ENCODE measurements at regions not wholly inside any gene's neighbourhood (a gene's known extent, or its start where the extent isn't known, plus 50 kb on each side); places are given as distances from the start of the nearest gene placed in this dataset.

DNA sequence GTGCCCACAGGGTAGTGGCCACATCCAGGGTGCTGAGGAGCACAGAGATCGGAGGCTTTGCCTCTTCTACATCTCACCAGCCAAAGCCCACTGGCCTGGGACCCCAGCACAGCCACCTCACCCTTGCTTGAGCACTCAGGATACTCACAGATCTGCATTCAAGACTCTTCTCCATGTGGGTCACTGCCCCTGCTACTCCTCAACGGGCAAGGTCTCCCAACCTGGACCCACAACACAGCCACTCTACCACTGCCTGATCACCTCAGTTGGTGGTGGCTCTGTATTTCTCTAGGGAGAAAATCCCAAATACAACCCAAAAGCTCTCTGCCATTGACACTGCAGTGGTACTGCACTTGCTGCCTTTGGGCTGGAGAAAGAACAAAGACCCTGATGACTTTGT is 190.3 kb upstream of the KLHL4 start:
- TF ChIP-seq CTCF (IDR thresholded peaks at IDR 0.05), result no peak
- no peak for ATAC-seq (ENCODE audit: low read depth)

GRCh38 chrX:87337267-87337666 is 180.3 kb upstream of the KLHL4 start:
- no peaks in the 10 kb centered on the region for H3K27me3 Mint-ChIP-seq
- H3K27ac Mint-ChIP-seq, result no peak overlapping the region
- ATAC-seq (ENCODE audit: low read depth) (no peak), DNase-seq (no peak)
- ChIA-PET CTCF (no interaction called here), POLR2A (interaction anchor here (0.6 kb wide), 1 partner anchor 158 kb away, joined by 3 read pairs; no protein-coding TSS in a partner anchor)
- no peaks in the 10 kb centered on the region for H3K4me1 Mint-ChIP-seq
- no peaks in the 10 kb centered on the region for H3K36me3 Mint-ChIP-seq (ENCODE audit: low read depth)
- intact Hi-C loops (cut with micrococcal nuclease), result no loop called here
- TF ChIP-seq CTCF (IDR thresholded peaks at IDR 0.05), result no peak
- H3K9me3 Mint-ChIP-seq, result no peaks in the 10 kb centered on the region
- no peak overlapping the region for H3K4me3 Mint-ChIP-seq

More for the DNA sequence above, 190.3 kb upstream of the KLHL4 start:
- Mint-ChIP-seq H3K36me3 (ENCODE audit: low read depth) (no peaks in the 10 kb centered on the region), H3K27me3 (no peaks in the 10 kb centered on the region), H3K27ac (no peak overlapping the region), H3K9me3 (no peaks in the 10 kb centered on the region), H3K4me1 (no peaks in the 10 kb centered on the region), H3K4me3 (no peak overlapping the region)
- POLR2A ChIA-PET, result no interaction called here
- CTCF ChIA-PET, result no interaction called here
- intact Hi-C loops (cut with micrococcal nuclease), result no loop called here
- no peak for DNase-seq

DNA sequence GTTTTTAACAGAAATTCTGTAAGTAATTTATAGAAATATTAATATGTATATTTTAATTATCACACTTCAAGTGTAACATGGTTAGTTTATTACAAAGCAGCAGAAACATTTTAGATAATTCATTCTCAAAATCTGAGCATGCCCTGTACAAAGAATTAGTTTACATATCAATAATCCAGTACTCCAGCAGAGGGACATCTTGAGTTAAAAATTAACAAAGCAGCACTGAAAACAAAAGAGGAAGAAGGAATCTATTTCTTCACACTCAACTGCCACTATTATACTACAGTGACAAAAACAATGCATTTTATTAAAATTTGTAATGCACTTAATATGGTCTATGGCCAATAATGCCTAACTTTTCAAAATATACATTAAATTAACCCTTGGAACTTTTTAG is 179.1 kb upstream of the KLHL4 start:
- intact Hi-C loops (cut with micrococcal nuclease), result no loop called here
- H3K36me3 Mint-ChIP-seq (ENCODE audit: low read depth), result no peaks in the 10 kb centered on the region
- no peak for DNase-seq
- ATAC-seq (ENCODE audit: low read depth), result no peak
- ChIA-PET CTCF (no interaction called here), POLR2A (no interaction called here)
- no peak overlapping the region for H3K4me3 Mint-ChIP-seq
- no peak overlapping the region for H3K27ac Mint-ChIP-seq
- H3K27me3 Mint-ChIP-seq, result no peaks in the 10 kb centered on the region
- H3K4me1 Mint-ChIP-seq, result no peaks in the 10 kb centered on the region
- H3K9me3 Mint-ChIP-seq, result peaks cover 2% of the 10 kb centered on the region
- TF ChIP-seq CTCF (IDR thresholded peaks at IDR 0.05), result no peak

- Mint-ChIP-seq H3K27me3 (no peaks in the 10 kb centered on the region), H3K36me3 (ENCODE audit: low read depth) (no peaks in the 10 kb centered on the region), H3K4me1 (no peaks in the 10 kb centered on the region), H3K9me3 (peaks cover 2% of the 10 kb centered on the region), H3K27ac (no peak overlapping the region), H3K4me3 (no peak overlapping the region)
- ATAC-seq (ENCODE audit: low read depth) (no peak), DNase-seq (no peak)
- ChIA-PET POLR2A (no interaction called here), CTCF (no interaction called here)
- no peak for TF ChIP-seq CTCF (IDR thresholded peaks at IDR 0.05)
- intact Hi-C loops (cut with micrococcal nuclease), result no loop called here
These were observed 146.7 kb upstream of the KLHL4 start for GRCh38 chrX:87370865-87371264.

- Mint-ChIP-seq H3K27me3 (no peaks in the 10 kb centered on the region), H3K27ac (no peak overlapping the region), H3K4me3 (no peak overlapping the region), H3K36me3 (ENCODE audit: low read depth) (no peaks in the 10 kb centered on the region), H3K9me3 (peaks cover 2% of the 10 kb centered on the region), H3K4me1 (no peaks in the 10 kb centered on the region)
- CTCF ChIA-PET, result no interaction called here
- POLR2A ChIA-PET, result no interaction called here
- intact Hi-C loops (cut with micrococcal nuclease), result no loop called here
- DNase-seq, result no peak
- ATAC-seq (ENCODE audit: low read depth), result no peak
- no peak for TF ChIP-seq CTCF (IDR thresholded peaks at IDR 0.05)
These were observed 143.3 kb upstream of the KLHL4 start for GRCh38 chrX:87374324-87374723.

Data from activated B cell treated with CpG ODN at 0.5 μM for 24 hours (primary cell).